ENCODE measurements at regions not wholly inside any gene's neighbourhood (a gene's known extent, or its start where the extent isn't known, plus 50 kb on each side); places are given as distances from the start of the nearest gene placed in this dataset.

GRCh38 chr3:76646921-76647562 is 392.9 kb upstream of the ROBO2 start:
- BruUV-seq (replicated peaks) = no TSS peak
- TF ChIP-seq CTCF (IDR thresholded peaks at IDR 0.05) = no peak
- TF ChIP-seq REST (IDR thresholded peaks at IDR 0.05; ENCODE audit: insufficient read depth in 1 of 2, low read depth in 2 of 2, low read length in 1 of 2) = no peak
- TF ChIP-seq POLR2AphosphoS5 (IDR thresholded peaks at IDR 0.05; ENCODE audit: low read depth, low read length) = no peak
- no peak for TF ChIP-seq TCF7L2 (IDR thresholded peaks at IDR 0.05; ENCODE audit: low read depth, low read length)
- no peak for TF ChIP-seq SIN3A (IDR thresholded peaks at IDR 0.05; ENCODE audit: borderline replicate concordance, insufficient read depth, low read depth, low read length)
- Histone ChIP-seq H3K9me3 (ENCODE audit: control insufficient read depth, insufficient read depth, low read depth, low read length) (no peaks in the 10 kb centered on the region), H3K4me1 (ENCODE audit: control insufficient read depth, insufficient read depth, low read length) (no peaks in the 10 kb centered on the region), H3K36me3 (ENCODE audit: control insufficient read depth, insufficient read depth, low read length) (no peaks in the 10 kb centered on the region), H3K4me3 (ENCODE audit: low read depth in 2 of 2, low read length in 2 of 2) (no peak overlapping the region), H3K27me3 (ENCODE audit: control insufficient read depth, insufficient read depth, low read length) (no peaks in the 10 kb centered on the region), H3K27ac (ENCODE audit: low read length) (no peak overlapping the region)
- ATAC-seq = no peak
- in situ Hi-C loops (cut with HindIII; ENCODE audit: low pct_unique_long_range_greater_than_20kb, low sequenced_read_pairs) = no loop called here
- DNase-seq (ENCODE audit: low read depth, low spot score) = no peak
- intact Hi-C loops (cut with micrococcal nuclease; ENCODE audit: unreplicated experiment) = no loop called here
- ChIA-PET POLR2A (no interaction called here), CTCF (no interaction called here)

- no peak for DNase-seq (ENCODE audit: low read depth, low spot score)
- H3K27ac ChIP-seq (ENCODE audit: low read length) = no peak overlapping the region
- H3K4me3 ChIP-seq (ENCODE audit: low read depth in 2 of 2, low read length in 2 of 2) = no peak overlapping the region
- no peaks in the 10 kb centered on the region for H3K9me3 ChIP-seq (ENCODE audit: control insufficient read depth, insufficient read depth, low read depth, low read length)
- in situ Hi-C loops (cut with HindIII; ENCODE audit: low pct_unique_long_range_greater_than_20kb, low sequenced_read_pairs) = no loop called here
- CTCF ChIA-PET = no interaction called here
- H3K4me1 ChIP-seq (ENCODE audit: control insufficient read depth, insufficient read depth, low read length) = no peaks in the 10 kb centered on the region
- POLR2A ChIA-PET = no interaction called here
- TF ChIP-seq POLR2AphosphoS5 (IDR thresholded peaks at IDR 0.05; ENCODE audit: low read depth, low read length) = no peak
- TF ChIP-seq SIN3A (IDR thresholded peaks at IDR 0.05; ENCODE audit: borderline replicate concordance, insufficient read depth, low read depth, low read length) = no peak
- no peak for TF ChIP-seq TCF7L2 (IDR thresholded peaks at IDR 0.05; ENCODE audit: low read depth, low read length)
- no peak for TF ChIP-seq REST (IDR thresholded peaks at IDR 0.05; ENCODE audit: insufficient read depth in 1 of 2, low read depth in 2 of 2, low read length in 1 of 2)
- TF ChIP-seq CTCF (IDR thresholded peaks at IDR 0.05) = no peak
- BruUV-seq (replicated peaks) = no TSS peak
- no peak for ATAC-seq
- no peaks in the 10 kb centered on the region for H3K36me3 ChIP-seq (ENCODE audit: control insufficient read depth, insufficient read depth, low read length)
- intact Hi-C loops (cut with micrococcal nuclease; ENCODE audit: unreplicated experiment) = no loop called here
- no peaks in the 10 kb centered on the region for H3K27me3 ChIP-seq (ENCODE audit: control insufficient read depth, insufficient read depth, low read length)
Measured at GRCh38 chr3:76651784-76652183, 388.1 kb upstream of the ROBO2 start.

Measured in Panc1 (cell line).